ENCODE measurements at regions not wholly inside any gene's neighbourhood (a gene's known extent, or its start where the extent isn't known, plus 50 kb on each side); places are given as distances from the start of the nearest gene placed in this dataset.

DNA sequence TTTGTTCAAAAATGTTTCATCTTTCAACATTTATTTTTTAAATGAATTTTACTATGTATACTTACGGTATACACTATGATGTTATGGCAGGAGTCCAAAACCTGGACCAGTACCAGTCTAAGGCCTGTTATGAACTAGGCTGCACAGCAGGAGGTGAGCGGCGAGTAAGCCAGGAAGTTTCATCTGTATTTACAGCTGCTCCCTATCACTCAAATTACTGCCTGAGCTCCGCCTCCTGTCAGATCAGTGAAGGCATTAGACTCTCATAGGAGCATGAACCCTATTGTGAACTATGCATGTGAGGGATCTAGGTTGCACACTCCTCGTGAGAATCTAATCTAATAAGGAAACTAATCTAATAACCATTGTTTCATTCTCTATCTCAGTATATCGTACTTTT lies 715.5 kb upstream of the PTPRD start:
- WGBS, 2 donors: 65 to 68% methylated on average over 6 of the region's 6 CpGs
- no peaks in the 10 kb centered on the region for H3K27me3 ChIP-seq (ENCODE audit: control insufficient read depth in 1 of 2, insufficient read depth in 2 of 2, low read length in 1 of 2)
- no peaks in the 10 kb centered on the region for H3K4me1 ChIP-seq (ENCODE audit: control insufficient read depth in 1 of 2, insufficient read depth in 2 of 2, low read length in 2 of 2)
- no peak overlapping the region for H3K4me3 ChIP-seq (ENCODE audit: low read length in 2 of 2)
- DNase-seq (no peak), ATAC-seq (ENCODE audit: low FRiP score) (no peak)
- H3K9me3 ChIP-seq (ENCODE audit: control insufficient read depth, low read length): no peaks in the 10 kb centered on the region
- no peak overlapping the region for H3K27ac ChIP-seq (ENCODE audit: low read depth in 1 of 2, low read length in 2 of 2)
- H3K36me3 ChIP-seq (ENCODE audit: control insufficient read depth in 1 of 2, insufficient read depth in 2 of 2, low read length in 1 of 2): no peaks in the 10 kb centered on the region
- intact Hi-C loops (cut with DNase I): no loop called here

DNA sequence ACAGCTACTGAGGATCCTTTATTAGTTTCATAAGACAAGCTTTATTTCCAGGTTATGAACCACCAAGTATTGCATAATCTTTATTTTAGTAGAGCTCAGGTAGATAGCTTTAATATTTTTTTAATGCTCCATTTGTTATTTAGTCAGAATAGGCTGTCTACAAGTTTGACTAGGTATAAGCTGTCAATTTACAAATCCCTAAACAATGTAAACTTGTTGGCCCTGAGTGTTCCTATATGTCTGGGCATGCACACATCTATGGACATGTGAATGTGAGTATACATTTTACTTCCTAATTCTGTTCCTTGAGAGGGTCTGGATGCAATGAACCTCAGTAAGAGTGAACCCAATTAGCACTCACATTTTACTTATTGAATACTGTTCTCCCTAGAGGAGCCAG lies 722.2 kb upstream of the PTPRD start:
- no peak for ATAC-seq (ENCODE audit: low FRiP score)
- Histone ChIP-seq H3K4me1 (ENCODE audit: control insufficient read depth in 1 of 2, insufficient read depth in 2 of 2, low read length in 2 of 2) (no peaks in the 10 kb centered on the region), H3K36me3 (ENCODE audit: control insufficient read depth in 1 of 2, insufficient read depth in 2 of 2, low read length in 1 of 2) (no peaks in the 10 kb centered on the region), H3K4me3 (ENCODE audit: low read length in 2 of 2) (no peak overlapping the region), H3K27ac (ENCODE audit: low read depth in 1 of 2, low read length in 2 of 2) (no peak overlapping the region), H3K27me3 (ENCODE audit: control insufficient read depth in 1 of 2, insufficient read depth in 2 of 2, low read length in 1 of 2) (no peaks in the 10 kb centered on the region), H3K9me3 (ENCODE audit: control insufficient read depth, low read length) (no peaks in the 10 kb centered on the region)
- intact Hi-C loops (cut with DNase I): no loop called here
- DNase-seq: no peak

DNA sequence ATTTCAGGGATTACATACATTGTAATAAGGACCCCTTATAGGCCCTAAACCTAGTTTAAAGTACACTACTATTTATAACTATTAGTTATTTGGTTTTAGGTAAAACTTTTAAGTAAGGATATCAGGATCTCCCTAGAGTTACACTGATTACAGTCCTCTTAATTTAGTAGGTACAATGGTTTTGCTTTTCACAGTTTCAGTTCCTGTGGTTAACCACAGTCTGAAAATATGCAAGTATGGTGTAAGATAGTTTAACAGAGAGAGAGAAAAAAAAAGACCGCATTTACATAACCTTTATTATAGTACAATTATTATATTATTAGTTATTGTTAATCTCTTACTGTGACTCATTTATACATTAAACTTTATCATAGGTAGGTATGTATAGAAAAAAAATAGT lies 725.3 kb upstream of the PTPRD start:
- intact Hi-C loops (cut with DNase I): no loop called here

GRCh38 chr9:11340654-11341053 lies 727.9 kb upstream of the PTPRD start:
- ATAC-seq (ENCODE audit: low FRiP score): no peak
- Histone ChIP-seq H3K4me3 (ENCODE audit: low read length in 2 of 2) (no peak overlapping the region), H3K27ac (ENCODE audit: low read depth in 1 of 2, low read length in 2 of 2) (no peak overlapping the region), H3K36me3 (ENCODE audit: control insufficient read depth in 1 of 2, insufficient read depth in 2 of 2, low read length in 1 of 2) (no peaks in the 10 kb centered on the region), H3K9me3 (ENCODE audit: control insufficient read depth, low read length) (no peaks in the 10 kb centered on the region), H3K4me1 (ENCODE audit: control insufficient read depth in 1 of 2, insufficient read depth in 2 of 2, low read length in 2 of 2) (no peaks in the 10 kb centered on the region), H3K27me3 (ENCODE audit: control insufficient read depth in 1 of 2, insufficient read depth in 2 of 2, low read length in 1 of 2) (no peaks in the 10 kb centered on the region)
- WGBS, 2 donors: 41 to 47% methylated on average over 1 of the region's 1 CpG
- DNase-seq: no peak
- intact Hi-C loops (cut with DNase I): no loop called here

More for the DNA sequence above, 725.3 kb upstream of the PTPRD start:
- no peak overlapping the region for H3K27ac ChIP-seq (ENCODE audit: low read depth in 1 of 2, low read length in 2 of 2)
- H3K27me3 ChIP-seq (ENCODE audit: control insufficient read depth in 1 of 2, insufficient read depth in 2 of 2, low read length in 1 of 2): no peaks in the 10 kb centered on the region
- H3K4me3 ChIP-seq (ENCODE audit: low read length in 2 of 2): no peak overlapping the region
- H3K4me1 ChIP-seq (ENCODE audit: control insufficient read depth in 1 of 2, insufficient read depth in 2 of 2, low read length in 2 of 2): no peaks in the 10 kb centered on the region
- no peaks in the 10 kb centered on the region for H3K9me3 ChIP-seq (ENCODE audit: control insufficient read depth, low read length)
- 89 to 97% methylated on average over 1 of the region's 1 CpG for WGBS, 2 donors
- no peak for ATAC-seq (ENCODE audit: low FRiP score)
- DNase-seq: no peak
- H3K36me3 ChIP-seq (ENCODE audit: control insufficient read depth in 1 of 2, insufficient read depth in 2 of 2, low read length in 1 of 2): no peaks in the 10 kb centered on the region

DNA sequence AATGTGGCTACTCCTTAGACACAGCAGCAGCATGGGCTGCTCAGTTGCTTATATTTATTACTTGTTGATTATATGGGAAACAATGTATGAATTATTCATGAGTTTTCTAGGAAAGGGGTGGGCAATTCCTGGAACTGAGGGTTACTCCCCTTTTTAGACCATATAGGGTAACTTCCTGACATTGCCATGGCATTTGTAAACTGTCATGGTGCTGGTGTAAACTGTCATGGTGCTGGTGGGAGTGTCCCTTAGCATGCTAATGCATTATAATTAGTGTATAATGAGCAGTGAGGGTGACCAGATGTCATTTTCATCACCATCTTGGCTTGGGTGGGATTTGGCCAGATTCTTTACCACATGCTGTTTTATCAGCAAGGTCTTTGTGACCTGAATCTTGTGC lies 734.6 kb upstream of the PTPRD start:
- Histone ChIP-seq H3K4me1 (ENCODE audit: control insufficient read depth in 1 of 2, insufficient read depth in 2 of 2, low read length in 2 of 2) (no peaks in the 10 kb centered on the region), H3K36me3 (ENCODE audit: control insufficient read depth in 1 of 2, insufficient read depth in 2 of 2, low read length in 1 of 2) (no peaks in the 10 kb centered on the region), H3K27me3 (ENCODE audit: control insufficient read depth in 1 of 2, insufficient read depth in 2 of 2, low read length in 1 of 2) (no peaks in the 10 kb centered on the region), H3K9me3 (ENCODE audit: control insufficient read depth, low read length) (peaks cover 1% of the 10 kb centered on the region), H3K4me3 (ENCODE audit: low read length in 2 of 2) (no peak overlapping the region), H3K27ac (ENCODE audit: low read depth in 1 of 2, low read length in 2 of 2) (no peak overlapping the region)
- ATAC-seq (ENCODE audit: low FRiP score) (no peak), DNase-seq (no peak)
- intact Hi-C loops (cut with DNase I): no loop called here

DNA sequence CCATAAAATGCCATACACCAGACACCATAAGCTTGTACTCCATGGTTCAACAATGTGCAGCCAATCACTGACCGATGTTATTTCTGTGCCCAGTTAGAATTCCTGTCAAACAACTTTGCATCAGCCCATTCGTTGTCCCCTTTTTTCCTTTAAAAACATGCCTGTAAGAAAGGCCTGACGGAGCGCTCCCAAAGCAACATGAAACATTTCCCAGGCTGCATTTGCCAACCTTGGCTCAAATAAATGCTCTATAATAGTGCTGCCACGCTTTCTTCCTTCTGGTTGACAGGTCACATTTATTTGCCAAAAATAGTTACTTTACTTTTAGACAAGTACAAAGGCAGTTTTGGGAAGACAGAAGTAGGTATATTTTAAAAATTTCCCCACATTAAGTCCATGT lies 735.6 kb upstream of the PTPRD start:
- Histone ChIP-seq H3K27me3 (ENCODE audit: control insufficient read depth in 1 of 2, insufficient read depth in 2 of 2, low read length in 1 of 2) (no peaks in the 10 kb centered on the region), H3K9me3 (ENCODE audit: control insufficient read depth, low read length) (peaks cover 1% of the 10 kb centered on the region), H3K36me3 (ENCODE audit: control insufficient read depth in 1 of 2, insufficient read depth in 2 of 2, low read length in 1 of 2) (no peaks in the 10 kb centered on the region), H3K4me3 (ENCODE audit: low read length in 2 of 2) (no peak overlapping the region), H3K4me1 (ENCODE audit: control insufficient read depth in 1 of 2, insufficient read depth in 2 of 2, low read length in 2 of 2) (no peaks in the 10 kb centered on the region), H3K27ac (ENCODE audit: low read depth in 1 of 2, low read length in 2 of 2) (no peak overlapping the region)
- WGBS, 2 donors: 4 to 8% methylated on average over 5 of the region's 5 CpGs
- no peak for ATAC-seq (ENCODE audit: low FRiP score)
- DNase-seq: no peak
- intact Hi-C loops (cut with DNase I): no loop called here

DNA sequence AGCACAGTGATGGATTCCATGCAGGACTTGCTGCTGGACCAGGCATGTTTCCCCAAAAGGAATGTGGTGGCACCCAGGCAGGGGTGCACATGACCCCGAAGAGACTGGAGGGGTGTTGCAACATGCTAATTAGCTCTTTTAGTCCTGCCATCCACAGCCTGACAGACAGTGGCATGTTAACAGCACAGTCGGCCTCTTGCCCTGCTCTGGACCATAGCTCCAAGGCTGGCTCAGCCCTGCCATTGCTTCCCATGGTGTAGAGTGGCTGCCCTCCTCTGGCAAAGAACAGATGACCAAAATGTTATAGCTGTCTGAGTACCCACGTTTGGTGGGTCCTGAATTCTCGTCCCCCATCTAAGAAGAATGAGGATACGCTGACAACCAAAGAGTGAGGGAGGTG lies 736.4 kb upstream of the PTPRD start:
- intact Hi-C loops (cut with DNase I): no loop called here
- Histone ChIP-seq H3K27me3 (ENCODE audit: control insufficient read depth in 1 of 2, insufficient read depth in 2 of 2, low read length in 1 of 2) (no peaks in the 10 kb centered on the region), H3K9me3 (ENCODE audit: control insufficient read depth, low read length) (peaks cover 1% of the 10 kb centered on the region), H3K4me3 (ENCODE audit: low read length in 2 of 2) (no peak overlapping the region), H3K36me3 (ENCODE audit: control insufficient read depth in 1 of 2, insufficient read depth in 2 of 2, low read length in 1 of 2) (no peaks in the 10 kb centered on the region), H3K27ac (ENCODE audit: low read depth in 1 of 2, low read length in 2 of 2) (no peak overlapping the region), H3K4me1 (ENCODE audit: control insufficient read depth in 1 of 2, insufficient read depth in 2 of 2, low read length in 2 of 2) (no peaks in the 10 kb centered on the region)
- WGBS, 2 donors: 90 to 93% methylated on average over 5 of the region's 5 CpGs
- DNase-seq (no peak), ATAC-seq (ENCODE audit: low FRiP score) (no peak)

DNA sequence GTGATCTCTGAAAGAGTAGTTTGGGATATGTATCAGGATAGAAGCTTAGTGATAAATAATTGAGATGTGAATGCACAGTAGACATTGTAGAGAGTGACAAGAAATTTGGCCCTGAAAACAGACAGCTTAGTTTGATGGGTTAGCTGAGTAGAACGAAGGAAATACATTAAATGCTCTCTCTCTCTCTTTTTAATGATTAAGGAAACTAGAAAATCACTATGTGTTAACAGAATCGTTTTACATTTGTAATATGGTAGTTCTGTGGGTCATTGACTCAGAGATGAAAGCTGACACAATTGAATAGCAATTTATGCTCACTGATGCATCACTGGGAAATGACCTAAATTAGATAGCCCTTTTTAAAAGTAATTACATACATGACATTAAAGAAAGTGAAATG lies 739.8 kb upstream of the PTPRD start:
- DNase-seq (no peak), ATAC-seq (ENCODE audit: low FRiP score) (no peak)
- H3K4me3 ChIP-seq (ENCODE audit: low read length in 2 of 2): no peak overlapping the region
- H3K36me3 ChIP-seq (ENCODE audit: control insufficient read depth in 1 of 2, insufficient read depth in 2 of 2, low read length in 1 of 2): no peaks in the 10 kb centered on the region
- H3K4me1 ChIP-seq (ENCODE audit: control insufficient read depth in 1 of 2, insufficient read depth in 2 of 2, low read length in 2 of 2): no peaks in the 10 kb centered on the region
- no peak overlapping the region for H3K27ac ChIP-seq (ENCODE audit: low read depth in 1 of 2, low read length in 2 of 2)
- peaks cover 1% of the 10 kb centered on the region for H3K9me3 ChIP-seq (ENCODE audit: control insufficient read depth, low read length)
- 66 to 70% methylated on average over 2 of the region's 2 CpGs for WGBS, 2 donors
- no peaks in the 10 kb centered on the region for H3K27me3 ChIP-seq (ENCODE audit: control insufficient read depth in 1 of 2, insufficient read depth in 2 of 2, low read length in 1 of 2)
- intact Hi-C loops (cut with DNase I): no loop called here

GRCh38 chr9:11356067-11356466 lies 743.3 kb upstream of the PTPRD start:
- no peak for ATAC-seq (ENCODE audit: low FRiP score)
- intact Hi-C loops (cut with DNase I): no loop called here
- H3K36me3 ChIP-seq (ENCODE audit: control insufficient read depth in 1 of 2, insufficient read depth in 2 of 2, low read length in 1 of 2): no peaks in the 10 kb centered on the region

More at GRCh38 chr9:11356067-11356466, 743.3 kb upstream of the PTPRD start:
- Histone ChIP-seq H3K4me3 (ENCODE audit: low read length in 2 of 2) (no peak overlapping the region), H3K27ac (ENCODE audit: low read depth in 1 of 2, low read length in 2 of 2) (no peak overlapping the region), H3K27me3 (ENCODE audit: control insufficient read depth in 1 of 2, insufficient read depth in 2 of 2, low read length in 1 of 2) (no peaks in the 10 kb centered on the region), H3K9me3 (ENCODE audit: control insufficient read depth, low read length) (no peaks in the 10 kb centered on the region), H3K4me1 (ENCODE audit: control insufficient read depth in 1 of 2, insufficient read depth in 2 of 2, low read length in 2 of 2) (no peaks in the 10 kb centered on the region)
- no peak for DNase-seq
